ENCODE measurements at regions not wholly inside any gene's neighbourhood (a gene's known extent, or its start where the extent isn't known, plus 50 kb on each side); places are given as distances from the start of the nearest gene placed in this dataset.
"Not testable (repeated sequence)": the region's sequence is repeated elsewhere in the genome, so short reads cannot be mapped to it uniquely, and the experiment has no call there.

DNA sequence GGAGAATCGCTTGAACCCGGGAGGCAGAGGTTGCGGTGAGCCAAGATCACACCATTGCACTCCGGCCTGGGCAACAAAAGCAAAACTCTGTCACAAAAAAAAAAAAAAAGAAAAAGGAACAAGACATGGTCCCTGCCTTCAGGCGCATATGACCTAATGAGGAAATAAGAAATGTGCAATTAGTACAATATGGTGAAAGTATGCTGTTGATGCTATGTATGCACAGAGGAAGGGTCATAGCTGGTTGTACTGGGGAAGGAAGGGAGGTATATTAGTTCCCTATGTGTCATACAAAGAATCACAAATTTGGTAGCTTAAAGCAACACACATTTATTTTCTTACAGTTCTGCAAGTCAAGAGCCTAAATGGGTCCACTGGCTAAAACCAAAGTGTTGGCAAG is 97.8 kb upstream of the MPP7 start:
- TF ChIP-seq, protein P1, sequence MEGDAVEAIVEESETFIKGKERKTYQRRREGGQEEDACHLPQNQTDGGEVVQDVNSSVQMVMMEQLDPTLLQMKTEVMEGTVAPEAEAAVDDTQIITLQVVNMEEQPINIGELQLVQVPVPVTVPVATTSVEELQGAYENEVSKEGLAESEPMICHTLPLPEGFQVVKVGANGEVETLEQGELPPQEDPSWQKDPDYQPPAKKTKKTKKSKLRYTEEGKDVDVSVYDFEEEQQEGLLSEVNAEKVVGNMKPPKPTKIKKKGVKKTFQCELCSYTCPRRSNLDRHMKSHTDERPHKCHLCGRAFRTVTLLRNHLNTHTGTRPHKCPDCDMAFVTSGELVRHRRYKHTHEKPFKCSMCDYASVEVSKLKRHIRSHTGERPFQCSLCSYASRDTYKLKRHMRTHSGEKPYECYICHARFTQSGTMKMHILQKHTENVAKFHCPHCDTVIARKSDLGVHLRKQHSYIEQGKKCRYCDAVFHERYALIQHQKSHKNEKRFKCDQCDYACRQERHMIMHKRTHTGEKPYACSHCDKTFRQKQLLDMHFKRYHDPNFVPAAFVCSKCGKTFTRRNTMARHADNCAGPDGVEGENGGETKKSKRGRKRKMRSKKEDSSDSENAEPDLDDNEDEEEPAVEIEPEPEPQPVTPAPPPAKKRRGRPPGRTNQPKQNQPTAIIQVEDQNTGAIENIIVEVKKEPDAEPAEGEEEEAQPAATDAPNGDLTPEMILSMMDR (tag by site-specific recombination; IDR thresholded peaks at IDR 0.05): no peak
- no peak for TF ChIP-seq ZNF324 (tag by site-specific recombination; IDR thresholded peaks at IDR 0.05)
- TF ChIP-seq ZBTB48 (tag by site-specific recombination; IDR thresholded peaks at IDR 0.05): no peak
- TF ChIP-seq ZFP3 (tag by site-specific recombination; IDR thresholded peaks at IDR 0.05; ENCODE audit: low read depth): no peak
- TF ChIP-seq ZNF223 (tag by site-specific recombination; IDR thresholded peaks at IDR 0.05): no peak
- TF ChIP-seq OSR2 (tag by site-specific recombination; IDR thresholded peaks at IDR 0.05): no peak
- TF ChIP-seq ZNF112 (tag by site-specific recombination; IDR thresholded peaks at IDR 0.05): no peak
- no peak for TF ChIP-seq ZNF138 (tag by site-specific recombination; IDR thresholded peaks at IDR 0.05; ENCODE audit: borderline replicate concordance)
- Histone ChIP-seq H3K4me1 (ENCODE audit: control insufficient read depth, insufficient read depth, low read length) (no peaks in the 10 kb centered on the region; the same call in 1 of the 2 replicates), H3K4me3 (ENCODE audit: low read depth, low read length) (no peak overlapping the region), H3K36me3 (ENCODE audit: control insufficient read depth in 2 of 2, insufficient read depth in 1 of 2, low read length in 2 of 2) (no peaks in the 10 kb centered on the region), H3K27ac (ENCODE audit: extremely low read depth, low read depth, low read length) (no peak overlapping the region), H3K9me3 (ENCODE audit: control insufficient read depth, insufficient read depth, low read depth, low read length) (no peaks in the 10 kb centered on the region)
- ChIA-PET POLR2A (no interaction called here), CTCF (interaction anchor here (0.7 kb wide), 1 partner anchor 124 kb away, joined by 3 read pairs; no protein-coding TSS in a partner anchor)

DNA sequence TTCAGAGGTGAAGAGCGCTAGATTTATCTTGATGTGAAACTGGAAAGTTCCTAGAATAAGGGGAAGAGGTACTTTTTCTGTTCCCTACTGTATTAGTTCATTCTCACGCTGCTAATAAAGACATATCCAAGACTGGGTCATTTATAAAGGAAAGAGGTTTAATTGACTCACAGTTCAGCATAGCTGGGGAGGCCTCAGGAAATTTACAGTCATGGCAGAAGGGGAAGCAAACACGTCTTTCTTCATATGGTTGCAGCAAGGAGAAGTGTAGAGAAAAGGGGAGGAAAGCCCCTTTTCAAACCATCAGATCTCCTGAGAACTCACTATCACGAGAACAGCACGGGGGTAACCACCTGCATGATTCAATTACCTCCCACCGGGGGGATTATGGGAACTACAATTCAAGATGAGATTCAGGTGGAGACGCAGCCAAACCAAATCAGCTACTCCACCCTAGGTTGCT is 99.8 kb upstream of the MPP7 start:
- H3K4me3 ChIP-seq (ENCODE audit: low read depth, low read length); H3K9me3 ChIP-seq (ENCODE audit: control insufficient read depth, insufficient read depth, low read depth, low read length); H3K36me3 ChIP-seq (ENCODE audit: control insufficient read depth in 2 of 2, insufficient read depth in 1 of 2, low read length in 2 of 2); POLR2A ChIA-PET; H3K27ac ChIP-seq (ENCODE audit: extremely low read depth, low read depth, low read length); H3K4me1 ChIP-seq (ENCODE audit: control insufficient read depth, insufficient read depth, low read length): not testable (repeated sequence)
- CTCF ChIA-PET: interaction anchor here (0.6 to 3.0 kb wide), 3 partner anchors 9 to 648 kb away, joined by 3 to 17 read pairs (median 4); no protein-coding TSS in a partner anchor

DNA sequence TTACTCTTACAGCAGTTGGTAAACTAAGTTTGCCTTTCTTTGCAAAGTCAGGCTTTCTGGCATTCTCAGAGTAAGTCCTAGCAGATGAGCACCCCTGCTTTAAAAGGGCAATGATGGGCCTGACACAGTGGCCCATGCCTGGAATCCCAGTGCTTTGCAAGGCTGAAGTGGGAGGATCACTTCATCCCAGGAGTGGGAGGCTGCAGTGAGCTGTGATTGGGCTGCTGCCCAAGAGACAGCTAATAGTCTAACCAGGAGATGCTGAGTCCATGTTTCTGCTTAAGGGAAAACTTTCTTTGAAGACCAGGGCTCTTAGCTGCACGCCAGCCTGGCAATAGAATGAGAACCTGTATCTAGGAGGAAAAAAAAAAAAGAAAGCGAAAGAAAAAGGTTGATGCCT is 100.2 kb upstream of the MPP7 start:
- Histone ChIP-seq H3K4me1 (ENCODE audit: control insufficient read depth, insufficient read depth, low read length) (no peaks in the 10 kb centered on the region; the same call in 1 of the 2 replicates), H3K9me3 (ENCODE audit: control insufficient read depth, insufficient read depth, low read depth, low read length) (no peaks in the 10 kb centered on the region), H3K36me3 (ENCODE audit: control insufficient read depth in 2 of 2, insufficient read depth in 1 of 2, low read length in 2 of 2) (no peaks in the 10 kb centered on the region), H3K4me3 (ENCODE audit: low read depth, low read length) (no peak overlapping the region), H3K27ac (ENCODE audit: extremely low read depth, low read depth, low read length) (no peak overlapping the region)
- ChIA-PET POLR2A (no interaction called here), CTCF (interaction anchor here (0.6 to 3.0 kb wide), 3 partner anchors 9 to 648 kb away, joined by 3 to 17 read pairs (median 4); no protein-coding TSS in a partner anchor)
- TF ChIP-seq ZFHX2 (tag by site-specific recombination; conservative IDR thresholded peaks at IDR 0.05): peak; percentile 33; the same call in 1 of the 2 replicates
- no peak for TF ChIP-seq ZNF19 (tag by site-specific recombination; IDR thresholded peaks at IDR 0.05; ENCODE audit: low read depth)

DNA sequence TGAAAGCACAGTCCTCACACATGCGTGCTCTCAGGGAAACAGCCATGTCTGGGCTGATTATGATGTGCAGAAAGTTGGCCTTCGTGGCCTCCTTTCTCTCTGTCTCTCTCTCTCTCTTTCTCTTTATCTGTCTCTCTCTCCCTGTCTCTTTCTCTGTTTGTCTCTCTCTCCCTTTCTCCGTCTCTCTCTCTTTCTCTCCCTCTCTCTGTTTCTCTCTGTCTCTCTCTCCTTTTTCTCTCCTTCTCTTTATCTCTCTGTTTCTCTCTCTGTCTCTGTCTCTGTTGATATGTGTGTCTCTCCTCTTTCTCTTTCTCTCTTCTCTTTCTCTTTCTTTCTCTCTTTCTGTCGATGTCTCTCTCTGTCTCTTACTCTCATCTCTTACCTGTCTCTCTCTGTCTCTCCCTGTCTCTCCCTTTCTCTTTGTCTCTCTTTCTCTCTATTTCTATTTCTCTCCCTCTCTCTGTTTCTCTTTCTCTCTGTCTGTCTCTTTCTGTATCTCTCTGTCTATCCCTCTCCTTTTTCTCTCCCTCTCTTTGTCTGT is 105.4 kb upstream of the MPP7 start:
- Histone ChIP-seq H3K4me3 (ENCODE audit: low read depth, low read length) (no peak overlapping the region), H3K36me3 (ENCODE audit: control insufficient read depth in 2 of 2, insufficient read depth in 1 of 2, low read length in 2 of 2) (no peaks in the 10 kb centered on the region), H3K4me1 (ENCODE audit: control insufficient read depth, insufficient read depth, low read length) (peaks cover 5% of the 10 kb centered on the region; the same call in 1 of the 2 replicates), H3K9me3 (ENCODE audit: control insufficient read depth, insufficient read depth, low read depth, low read length) (no peaks in the 10 kb centered on the region), H3K27ac (ENCODE audit: extremely low read depth, low read depth, low read length) (no peak overlapping the region)
- ChIA-PET POLR2A (no interaction called here), CTCF (interaction anchor here (2.0 kb wide), 1 partner anchor 14 kb away, joined by 6 read pairs; no protein-coding TSS in a partner anchor)
- TF ChIP-seq ZNF366 (tag by site-specific recombination; conservative IDR thresholded peaks at IDR 0.05) (peak; percentile 81), ZNF202 (tag by site-specific recombination; IDR thresholded peaks at IDR 0.05; ENCODE audit: borderline replicate concordance) (peak; percentile 20; the same call in 1 of the 2 replicates), PRDM1 (tag by site-specific recombination; IDR thresholded peaks at IDR 0.05) (peak; percentile 77), ZNF747 (tag by site-specific recombination; IDR thresholded peaks at IDR 0.05) (no peak), ZNF596 (tag by site-specific recombination; IDR thresholded peaks at IDR 0.05) (peak; percentile 95), KLF1 (tag by site-specific recombination; IDR thresholded peaks at IDR 0.05) (no peak)

Data from HEK293 (cell line).